ENCODE measurements at regions not wholly inside any gene's neighbourhood (a gene's known extent, or its start where the extent isn't known, plus 50 kb on each side); places are given as distances from the start of the nearest gene placed in this dataset.

- H3K27ac Mint-ChIP-seq = no peak overlapping the region
- H3K4me3 Mint-ChIP-seq = no peak overlapping the region
- no peak for TF ChIP-seq EZH2phosphoT487 (IDR thresholded peaks at IDR 0.05; ENCODE audit: unreplicated experiment)
- TF ChIP-seq JUNB (IDR thresholded peaks at IDR 0.05; ENCODE audit: unreplicated experiment) = no peak
- no peak for TF ChIP-seq CTCF (conservative IDR thresholded peaks at IDR 0.05; ENCODE audit: low read depth in 2 of 2)
- TF ChIP-seq STAT1 (IDR thresholded peaks at IDR 0.05; ENCODE audit: unreplicated experiment) = no peak
- no peak for TF ChIP-seq POLR2AphosphoS5 (IDR thresholded peaks at IDR 0.05; ENCODE audit: low read depth)
- TF ChIP-seq EZH2 (IDR thresholded peaks at IDR 0.05; ENCODE audit: low read depth, unreplicated experiment) = no peak
- TF ChIP-seq ZNF462 (CRISPR knock-in tag; IDR thresholded peaks at IDR 0.05) = no peak
- TF ChIP-seq CREB1 (CRISPR knock-in tag; IDR thresholded peaks at IDR 0.05; ENCODE audit: low read depth) = no peak
- no peak for TF ChIP-seq ZNF331 (CRISPR knock-in tag; IDR thresholded peaks at IDR 0.05; ENCODE audit: low read depth)
- TF ChIP-seq ETS1 (IDR thresholded peaks at IDR 0.05) = no peak
- Histone ChIP-seq H4K20me1 (replicated peaks; ENCODE audit: insufficient read depth) (no peaks in the 10 kb centered on the region), H3K9me2 (ENCODE audit: insufficient read depth) (0 out of 2 replicates have a peak, but pooled peaks cover 11% of the 10 kb centered on the region), H3K4me3 (no peak overlapping the region), H3K4me1 (ENCODE audit: insufficient read depth) (no peaks in the 10 kb centered on the region), H3K4me2 (no peak overlapping the region), H2AFZ (no peak overlapping the region), H3K36me3 (ENCODE audit: insufficient read depth) (no peaks in the 10 kb centered on the region), H3K79me2 (replicated peaks; ENCODE audit: insufficient read depth) (no peaks in the 10 kb centered on the region), H3F3A (replicated peaks; ENCODE audit: low read depth) (no peaks in the 10 kb centered on the region), H3K27ac (ENCODE audit: low read depth) (no peak overlapping the region), H3K27me3 (ENCODE audit: insufficient read depth) (no peaks in the 10 kb centered on the region)
- H3K9me3 Mint-ChIP-seq = peaks cover 5% of the 10 kb centered on the region; the same call in 1 of the 3 replicates
- ATAC-seq = no peak
- DNase-seq (ENCODE audit: low spot score) = no peak
- no peaks in the 10 kb centered on the region for H3K4me1 Mint-ChIP-seq
- H3K36me3 Mint-ChIP-seq (ENCODE audit: low read depth) = no peaks in the 10 kb centered on the region
- H3K27me3 Mint-ChIP-seq (ENCODE audit: insufficient read depth, low read depth, poor library complexity) = peaks cover 2% of the 10 kb centered on the region
Measured at GRCh38 chr7:46939558-46939957, 642.4 kb downstream of the TNS3 start.
